ENCODE measurements at regions not wholly inside any gene's neighbourhood (a gene's known extent, or its start where the extent isn't known, plus 50 kb on each side); places are given as distances from the start of the nearest gene placed in this dataset.

- ChIA-PET CTCF (no interaction called here), POLR2A (ENCODE audit: unreplicated experiment) (no interaction called here)
- no peaks in the 10 kb centered on the region for H3K9me3 ChIP-seq (ENCODE audit: low read length)
- H3K36me3 ChIP-seq (ENCODE audit: low read depth, low read length) = no peaks in the 10 kb centered on the region
- H3K27me3 ChIP-seq (ENCODE audit: low read length) = no peaks in the 10 kb centered on the region
- H2AFZ ChIP-seq (ENCODE audit: low read length) = no peak overlapping the region
- BruUV-seq (replicated peaks) = no TSS peak
- intact Hi-C loops (cut with micrococcal nuclease) = no loop called here
- no peak for TF ChIP-seq CTCF (conservative IDR thresholded peaks at IDR 0.05; ENCODE audit: low read depth, low read length)
- no peak for TF ChIP-seq EZH2 (IDR thresholded peaks at IDR 0.05; ENCODE audit: low read length, unreplicated experiment)
- no peak for TF ChIP-seq EZH2phosphoT487 (IDR thresholded peaks at IDR 0.05; ENCODE audit: borderline replicate concordance, low read length)
- no peak overlapping the region for H3K4me3 ChIP-seq (ENCODE audit: low read length)
- no peak overlapping the region for H3K4me2 ChIP-seq (ENCODE audit: low read length)
- H3K4me1 ChIP-seq (ENCODE audit: insufficient read depth, low read length) = no peaks in the 10 kb centered on the region
- H3K79me2 ChIP-seq (ENCODE audit: low read length) = no peaks in the 10 kb centered on the region
- no peak overlapping the region for H3K27ac ChIP-seq (ENCODE audit: low read length)
- no peaks in the 10 kb centered on the region for H4K20me1 ChIP-seq (ENCODE audit: low read length)
- ATAC-seq = no peak
- no peak for DNase-seq
- H3K9ac ChIP-seq (ENCODE audit: low read length) = no peak overlapping the region
- no peaks in the 10 kb centered on the region for H3K9me2 ChIP-seq (replicated peaks; ENCODE audit: low read length)
- no peaks in the 10 kb centered on the region for H3F3A ChIP-seq (ENCODE audit: low read length, unreplicated experiment)
These were observed 695.9 kb upstream of the FAM98A start for GRCh38 chr2:34294961-34295360.

- no peak for TF ChIP-seq EZH2phosphoT487 (IDR thresholded peaks at IDR 0.05; ENCODE audit: borderline replicate concordance, low read length)
- TF ChIP-seq CTCF (conservative IDR thresholded peaks at IDR 0.05; ENCODE audit: low read depth, low read length) = no peak
- no peak for TF ChIP-seq EZH2 (IDR thresholded peaks at IDR 0.05; ENCODE audit: low read length, unreplicated experiment)
- intact Hi-C loops (cut with micrococcal nuclease) = no loop called here
- Histone ChIP-seq H3K27ac (ENCODE audit: low read length) (no peak overlapping the region), H3K9me2 (replicated peaks; ENCODE audit: low read length) (no peaks in the 10 kb centered on the region), H3K36me3 (ENCODE audit: low read depth, low read length) (no peaks in the 10 kb centered on the region), H3K4me1 (ENCODE audit: insufficient read depth, low read length) (no peaks in the 10 kb centered on the region), H3K27me3 (ENCODE audit: low read length) (no peaks in the 10 kb centered on the region), H3F3A (ENCODE audit: low read length, unreplicated experiment) (no peaks in the 10 kb centered on the region), H2AFZ (ENCODE audit: low read length) (no peak overlapping the region), H3K9ac (ENCODE audit: low read length) (no peak overlapping the region), H4K20me1 (ENCODE audit: low read length) (no peaks in the 10 kb centered on the region), H3K4me2 (ENCODE audit: low read length) (no peak overlapping the region), H3K79me2 (ENCODE audit: low read length) (no peaks in the 10 kb centered on the region), H3K4me3 (ENCODE audit: low read length) (no peak overlapping the region), H3K9me3 (ENCODE audit: low read length) (no peaks in the 10 kb centered on the region)
- CTCF ChIA-PET = no interaction called here
- POLR2A ChIA-PET (ENCODE audit: unreplicated experiment) = no interaction called here
- BruUV-seq (replicated peaks) = no TSS peak
- no peak for ATAC-seq
- no peak for DNase-seq
These were observed 692.0 kb upstream of the FAM98A start for GRCh38 chr2:34291076-34291475.

- CTCF ChIA-PET = no interaction called here
These were observed 688.9 kb upstream of the FAM98A start for GRCh38 chr2:34288016-34288415.

More at GRCh38 chr2:34288016-34288415, 688.9 kb upstream of the FAM98A start:
- ATAC-seq (no peak), DNase-seq (no peak)
- H3K27ac ChIP-seq (ENCODE audit: low read length) = no peak overlapping the region
- no peaks in the 10 kb centered on the region for H3K36me3 ChIP-seq (ENCODE audit: low read depth, low read length)
- BruUV-seq (replicated peaks) = no TSS peak
- no peak overlapping the region for H3K4me3 ChIP-seq (ENCODE audit: low read length)
- intact Hi-C loops (cut with micrococcal nuclease) = no loop called here
- no peaks in the 10 kb centered on the region for H3K27me3 ChIP-seq (ENCODE audit: low read length)
- H2AFZ ChIP-seq (ENCODE audit: low read length) = no peak overlapping the region
- H3K9ac ChIP-seq (ENCODE audit: low read length) = no peak overlapping the region
- no peaks in the 10 kb centered on the region for H3K9me2 ChIP-seq (replicated peaks; ENCODE audit: low read length)
- H3F3A ChIP-seq (ENCODE audit: low read length, unreplicated experiment) = no peaks in the 10 kb centered on the region
- no peak overlapping the region for H3K4me2 ChIP-seq (ENCODE audit: low read length)
- TF ChIP-seq EZH2 (IDR thresholded peaks at IDR 0.05; ENCODE audit: low read length, unreplicated experiment) = no peak
- H4K20me1 ChIP-seq (ENCODE audit: low read length) = no peaks in the 10 kb centered on the region
- POLR2A ChIA-PET (ENCODE audit: unreplicated experiment) = no interaction called here
- no peaks in the 10 kb centered on the region for H3K9me3 ChIP-seq (ENCODE audit: low read length)
- H3K4me1 ChIP-seq (ENCODE audit: insufficient read depth, low read length) = no peaks in the 10 kb centered on the region
- H3K79me2 ChIP-seq (ENCODE audit: low read length) = no peaks in the 10 kb centered on the region
